ENCODE measurements at regions not wholly inside any gene's neighbourhood (a gene's known extent, or its start where the extent isn't known, plus 50 kb on each side); places are given as distances from the start of the nearest gene placed in this dataset.

DNA sequence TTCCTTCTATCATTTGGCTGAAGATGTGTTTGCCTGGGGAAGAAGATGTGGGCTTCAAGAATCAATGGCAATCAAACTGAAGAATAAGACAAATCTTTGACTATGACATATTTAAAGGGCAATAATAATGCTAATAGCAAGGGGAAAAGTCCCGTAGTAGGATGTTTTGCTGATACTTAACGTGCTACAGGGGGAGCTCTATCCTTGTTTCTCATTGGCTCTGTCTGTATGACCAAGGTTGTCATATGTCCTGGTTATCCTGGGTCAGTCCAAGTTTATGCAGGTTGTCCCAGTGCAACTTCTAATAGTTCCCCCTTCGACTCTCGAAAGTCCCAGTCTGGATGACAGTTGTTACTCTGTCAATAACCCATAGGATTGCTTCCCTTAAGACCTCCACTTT lies 321.3 kb downstream of the DHX35 start:
- no peak for TF ChIP-seq POLR2AphosphoS5 (IDR thresholded peaks at IDR 0.05)
- TF ChIP-seq, protein P1, sequence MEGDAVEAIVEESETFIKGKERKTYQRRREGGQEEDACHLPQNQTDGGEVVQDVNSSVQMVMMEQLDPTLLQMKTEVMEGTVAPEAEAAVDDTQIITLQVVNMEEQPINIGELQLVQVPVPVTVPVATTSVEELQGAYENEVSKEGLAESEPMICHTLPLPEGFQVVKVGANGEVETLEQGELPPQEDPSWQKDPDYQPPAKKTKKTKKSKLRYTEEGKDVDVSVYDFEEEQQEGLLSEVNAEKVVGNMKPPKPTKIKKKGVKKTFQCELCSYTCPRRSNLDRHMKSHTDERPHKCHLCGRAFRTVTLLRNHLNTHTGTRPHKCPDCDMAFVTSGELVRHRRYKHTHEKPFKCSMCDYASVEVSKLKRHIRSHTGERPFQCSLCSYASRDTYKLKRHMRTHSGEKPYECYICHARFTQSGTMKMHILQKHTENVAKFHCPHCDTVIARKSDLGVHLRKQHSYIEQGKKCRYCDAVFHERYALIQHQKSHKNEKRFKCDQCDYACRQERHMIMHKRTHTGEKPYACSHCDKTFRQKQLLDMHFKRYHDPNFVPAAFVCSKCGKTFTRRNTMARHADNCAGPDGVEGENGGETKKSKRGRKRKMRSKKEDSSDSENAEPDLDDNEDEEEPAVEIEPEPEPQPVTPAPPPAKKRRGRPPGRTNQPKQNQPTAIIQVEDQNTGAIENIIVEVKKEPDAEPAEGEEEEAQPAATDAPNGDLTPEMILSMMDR (IDR thresholded peaks at IDR 0.05): no peak
- no peak for TF ChIP-seq POLR2A (IDR thresholded peaks at IDR 0.05)
